Peyer's patch (tissue), 4 donors: ENCODE measurements at regions not wholly inside any gene's neighbourhood (a gene's known extent, or its start where the extent isn't known, plus 50 kb on each side); places are given as distances from the start of the nearest gene placed in this dataset.

Experiments used
- POLR2A ChIP-seq, 2 donors: fragments of 450-650 bp; IDR thresholded peaks; one replicate each; pipeline ENCODE4 v1.5.1; 2017; ENCODE audit warnings: antibody characterized with exemption in 2 of 2, mild to moderate bottlenecking in 2 of 2, moderate library complexity in 2 of 2
- TF ChIP-seq, protein P1 (sequence below), 6 experiments: fragments of 450-650 bp in 4 of 6; fragments of 200-600 bp in 2 of 6; sonication (generic) in 1 of 6; IDR thresholded peaks; one replicate each; pipeline ENCODE4 v1.5.1; 2017 to 2019; ENCODE audit warnings: antibody characterized with exemption in 6 of 6, mild to moderate bottlenecking in 3 of 6, moderate library complexity in 1 of 6

DNA sequence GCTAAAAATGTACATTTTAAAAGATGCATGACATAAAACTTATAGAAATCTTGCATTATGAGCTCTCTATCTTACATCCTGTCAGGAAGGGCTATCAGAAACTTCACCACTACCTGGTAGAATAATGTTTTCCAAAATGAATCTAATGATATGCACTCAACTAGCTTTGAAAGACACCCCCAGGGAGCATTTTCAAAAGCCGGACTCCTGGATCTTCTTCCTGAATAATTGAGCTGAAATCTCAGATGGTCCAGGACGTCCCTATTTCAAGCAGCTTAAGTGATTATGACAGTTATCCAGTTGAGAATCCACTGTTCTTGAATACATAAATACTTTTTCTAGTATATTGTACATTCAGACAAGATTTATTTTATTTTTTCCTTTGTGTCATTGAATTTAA is 200.6 kb upstream of the MGAT4C start:
- TF ChIP-seq, protein P1, sequence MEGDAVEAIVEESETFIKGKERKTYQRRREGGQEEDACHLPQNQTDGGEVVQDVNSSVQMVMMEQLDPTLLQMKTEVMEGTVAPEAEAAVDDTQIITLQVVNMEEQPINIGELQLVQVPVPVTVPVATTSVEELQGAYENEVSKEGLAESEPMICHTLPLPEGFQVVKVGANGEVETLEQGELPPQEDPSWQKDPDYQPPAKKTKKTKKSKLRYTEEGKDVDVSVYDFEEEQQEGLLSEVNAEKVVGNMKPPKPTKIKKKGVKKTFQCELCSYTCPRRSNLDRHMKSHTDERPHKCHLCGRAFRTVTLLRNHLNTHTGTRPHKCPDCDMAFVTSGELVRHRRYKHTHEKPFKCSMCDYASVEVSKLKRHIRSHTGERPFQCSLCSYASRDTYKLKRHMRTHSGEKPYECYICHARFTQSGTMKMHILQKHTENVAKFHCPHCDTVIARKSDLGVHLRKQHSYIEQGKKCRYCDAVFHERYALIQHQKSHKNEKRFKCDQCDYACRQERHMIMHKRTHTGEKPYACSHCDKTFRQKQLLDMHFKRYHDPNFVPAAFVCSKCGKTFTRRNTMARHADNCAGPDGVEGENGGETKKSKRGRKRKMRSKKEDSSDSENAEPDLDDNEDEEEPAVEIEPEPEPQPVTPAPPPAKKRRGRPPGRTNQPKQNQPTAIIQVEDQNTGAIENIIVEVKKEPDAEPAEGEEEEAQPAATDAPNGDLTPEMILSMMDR (IDR thresholded peaks at IDR 0.05), result no peak
- TF ChIP-seq POLR2A (IDR thresholded peaks at IDR 0.05), result no peak
